ENCODE measurements at regions not wholly inside any gene's neighbourhood (a gene's known extent, or its start where the extent isn't known, plus 50 kb on each side); places are given as distances from the start of the nearest gene placed in this dataset.

DNA sequence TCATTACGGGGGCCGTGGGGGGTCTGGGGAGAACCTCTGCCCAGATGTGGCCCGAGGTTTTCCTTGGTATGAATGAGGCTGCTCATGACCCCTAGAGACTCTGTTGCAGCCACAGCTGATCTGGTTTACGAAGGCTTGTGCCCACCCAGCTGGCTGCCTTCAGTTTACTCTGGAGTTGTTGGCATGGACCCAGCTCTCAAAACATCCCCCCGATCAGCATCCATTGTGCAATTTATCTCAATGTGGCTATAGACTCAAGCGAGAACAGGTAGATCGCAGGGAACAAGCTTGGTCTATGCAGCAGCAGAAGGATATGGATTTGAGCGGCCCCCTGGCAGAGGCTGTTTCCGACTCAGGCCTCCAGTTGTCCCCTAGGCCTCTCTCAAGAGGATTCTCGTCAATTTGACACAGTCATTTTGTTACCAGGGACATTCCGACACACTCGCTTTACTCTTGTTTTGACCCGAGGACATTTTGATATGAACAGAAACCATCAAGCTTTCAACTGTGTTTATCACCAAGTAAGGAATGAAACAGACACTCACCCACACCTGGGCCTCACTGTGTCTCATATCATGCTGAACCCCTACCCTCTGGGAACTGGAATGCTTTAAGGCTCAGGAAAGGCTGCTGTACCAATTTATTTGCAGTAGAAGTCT, 161.5 kb downstream of the KATNAL1 start:
- no peak for DNase-seq (ENCODE audit: low spot score in 2 of 2, unreplicated experiment in 2 of 2)
- no peak overlapping the region for H3K27ac Mint-ChIP-seq
- H3K4me3 Mint-ChIP-seq, result no peak overlapping the region
- TF ChIP-seq, protein P1, sequence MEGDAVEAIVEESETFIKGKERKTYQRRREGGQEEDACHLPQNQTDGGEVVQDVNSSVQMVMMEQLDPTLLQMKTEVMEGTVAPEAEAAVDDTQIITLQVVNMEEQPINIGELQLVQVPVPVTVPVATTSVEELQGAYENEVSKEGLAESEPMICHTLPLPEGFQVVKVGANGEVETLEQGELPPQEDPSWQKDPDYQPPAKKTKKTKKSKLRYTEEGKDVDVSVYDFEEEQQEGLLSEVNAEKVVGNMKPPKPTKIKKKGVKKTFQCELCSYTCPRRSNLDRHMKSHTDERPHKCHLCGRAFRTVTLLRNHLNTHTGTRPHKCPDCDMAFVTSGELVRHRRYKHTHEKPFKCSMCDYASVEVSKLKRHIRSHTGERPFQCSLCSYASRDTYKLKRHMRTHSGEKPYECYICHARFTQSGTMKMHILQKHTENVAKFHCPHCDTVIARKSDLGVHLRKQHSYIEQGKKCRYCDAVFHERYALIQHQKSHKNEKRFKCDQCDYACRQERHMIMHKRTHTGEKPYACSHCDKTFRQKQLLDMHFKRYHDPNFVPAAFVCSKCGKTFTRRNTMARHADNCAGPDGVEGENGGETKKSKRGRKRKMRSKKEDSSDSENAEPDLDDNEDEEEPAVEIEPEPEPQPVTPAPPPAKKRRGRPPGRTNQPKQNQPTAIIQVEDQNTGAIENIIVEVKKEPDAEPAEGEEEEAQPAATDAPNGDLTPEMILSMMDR (IDR thresholded peaks at IDR 0.05; ENCODE audit: unreplicated experiment), result no peak
- H3K27me3 Mint-ChIP-seq (ENCODE audit: low read depth), result no peaks in the 10 kb centered on the region
- H3K4me1 Mint-ChIP-seq, result peaks cover 30% of the 10 kb centered on the region
- no peaks in the 10 kb centered on the region for H3K9me3 Mint-ChIP-seq
- no peaks in the 10 kb centered on the region for H3K36me3 Mint-ChIP-seq

DNA sequence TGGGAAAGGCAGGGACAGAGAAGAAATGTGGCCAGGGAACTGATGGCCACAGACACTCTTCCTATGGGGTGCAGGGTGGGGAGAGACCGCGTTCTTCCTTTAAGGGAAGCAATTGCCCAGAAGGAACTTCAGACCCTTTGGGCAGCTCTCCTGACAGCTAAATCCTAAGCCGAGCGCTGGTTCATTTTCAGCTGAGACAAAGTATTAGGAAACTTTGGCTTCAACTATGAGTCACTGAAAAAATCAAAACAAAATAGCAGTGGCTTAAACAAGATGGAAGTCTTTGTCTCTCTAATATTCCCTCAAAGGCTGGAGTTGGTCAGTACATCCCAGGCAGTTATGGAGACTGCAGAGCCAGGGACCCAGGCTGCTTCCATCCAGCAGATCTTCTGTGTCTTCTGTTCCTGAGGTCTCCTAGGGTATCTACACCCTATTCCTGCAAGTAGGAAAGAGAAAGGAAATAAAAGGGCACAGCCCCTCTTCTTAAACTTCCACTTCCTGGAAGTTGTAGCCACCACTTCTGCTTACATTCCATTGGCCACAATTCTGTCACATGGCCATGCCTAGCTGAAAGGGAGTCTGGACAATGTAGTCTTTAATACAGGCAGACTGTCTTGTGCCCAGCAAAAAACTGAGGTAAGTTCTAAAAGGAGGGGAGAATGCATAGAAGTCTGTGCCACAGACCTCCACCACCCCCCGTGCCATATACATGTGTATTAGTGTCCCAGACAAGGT, 163.5 kb downstream of the KATNAL1 start:
- no peaks in the 10 kb centered on the region for H3K9me3 Mint-ChIP-seq
- peaks cover 30% of the 10 kb centered on the region for H3K4me1 Mint-ChIP-seq
- no peaks in the 10 kb centered on the region for H3K36me3 Mint-ChIP-seq
- no peaks in the 10 kb centered on the region for H3K27me3 Mint-ChIP-seq (ENCODE audit: low read depth)
- H3K27ac Mint-ChIP-seq, result peak overlapping the region; percentile 56
- no peak overlapping the region for H3K4me3 Mint-ChIP-seq
- TF ChIP-seq, protein P1 (IDR thresholded peaks at IDR 0.05; ENCODE audit: unreplicated experiment), result no peak
- no peak for DNase-seq (ENCODE audit: low spot score in 2 of 2, unreplicated experiment in 2 of 2)

DNA sequence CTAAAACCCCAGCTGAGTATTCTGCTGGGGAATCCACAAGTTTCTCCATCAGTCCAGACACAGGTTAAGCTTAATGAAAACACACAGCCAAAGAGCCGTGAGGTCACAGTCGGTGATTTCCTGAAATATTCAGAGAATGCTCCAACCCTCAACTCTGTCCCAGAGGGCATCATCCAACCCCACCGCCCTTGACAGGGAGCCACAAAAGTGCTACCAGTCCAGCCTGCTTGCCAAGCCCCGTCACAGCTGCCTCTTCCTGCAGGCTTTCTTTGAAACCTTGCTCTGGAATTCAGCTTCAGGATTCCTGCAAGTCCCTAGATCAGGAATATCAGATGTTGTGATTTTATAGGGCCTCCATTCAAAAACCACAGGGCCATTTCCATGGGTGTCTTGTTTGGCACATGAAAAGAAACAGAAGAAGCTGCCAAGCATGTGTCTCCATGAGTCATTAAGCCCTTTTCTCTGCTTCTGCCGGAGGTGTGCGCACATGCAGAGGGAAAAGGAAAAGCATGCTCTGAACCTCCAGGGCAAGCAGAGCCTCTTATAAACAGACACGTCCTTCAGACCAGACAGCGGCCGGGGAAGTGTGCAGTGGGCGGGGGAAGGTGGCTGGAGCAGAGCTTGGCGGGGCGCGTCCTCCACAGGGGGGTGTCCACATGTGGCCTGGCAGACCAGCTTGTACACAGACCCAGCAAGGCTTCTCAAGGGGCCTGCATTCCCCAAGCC, 164.7 kb downstream of the KATNAL1 start:
- peak in 1 of 2 experiments; percentile 52 for DNase-seq (ENCODE audit: low spot score in 2 of 2, unreplicated experiment in 2 of 2)
- TF ChIP-seq, protein P1 (IDR thresholded peaks at IDR 0.05; ENCODE audit: unreplicated experiment), result no peak
- H3K9me3 Mint-ChIP-seq, result no peaks in the 10 kb centered on the region
- no peaks in the 10 kb centered on the region for H3K36me3 Mint-ChIP-seq
- H3K27me3 Mint-ChIP-seq (ENCODE audit: low read depth), result no peaks in the 10 kb centered on the region
- H3K4me1 Mint-ChIP-seq, result peaks cover 30% of the 10 kb centered on the region
- peak overlapping the region; percentile 74 for H3K27ac Mint-ChIP-seq
- no peak overlapping the region for H3K4me3 Mint-ChIP-seq

DNA sequence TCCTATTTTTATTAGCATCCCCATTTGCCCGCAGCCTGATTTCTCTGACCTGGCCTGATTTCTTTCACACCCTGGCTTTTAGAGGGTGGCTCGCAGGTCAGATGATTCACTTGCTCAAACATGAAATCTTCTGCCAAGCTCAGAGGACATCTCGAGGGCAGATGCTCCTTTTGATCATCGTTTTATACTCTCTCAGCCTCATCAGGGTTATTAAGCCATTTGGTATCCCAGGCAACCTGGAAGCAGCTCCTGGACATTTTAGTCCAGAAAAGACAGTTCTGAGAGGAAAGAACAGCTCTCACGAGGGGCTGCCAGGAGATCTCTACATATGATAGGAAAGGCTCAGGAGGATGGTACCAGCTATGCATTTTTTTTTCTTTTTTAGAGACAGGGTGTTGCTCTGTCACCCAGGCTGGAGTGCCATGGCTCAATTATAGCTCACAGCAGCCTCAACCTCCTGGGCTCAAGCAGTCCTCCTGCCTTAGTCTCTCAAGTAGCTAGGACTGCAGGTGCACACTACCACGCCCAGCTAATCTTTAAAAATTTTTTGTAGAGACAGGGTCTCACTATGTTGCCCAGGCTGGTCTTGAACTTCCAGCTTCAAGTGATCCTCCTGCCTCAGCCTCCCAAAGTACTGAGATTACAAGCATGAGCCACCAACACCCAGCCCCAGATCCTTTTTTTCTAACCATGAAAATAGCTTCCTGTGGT, 165.4 kb downstream of the KATNAL1 start:
- no peaks in the 10 kb centered on the region for H3K36me3 Mint-ChIP-seq
- no peak overlapping the region for H3K4me3 Mint-ChIP-seq
- TF ChIP-seq, protein P1 (IDR thresholded peaks at IDR 0.05; ENCODE audit: unreplicated experiment), result no peak
- no peaks in the 10 kb centered on the region for H3K9me3 Mint-ChIP-seq
- H3K4me1 Mint-ChIP-seq, result peaks cover 26% of the 10 kb centered on the region
- peak overlapping the region; percentile 74 for H3K27ac Mint-ChIP-seq
- H3K27me3 Mint-ChIP-seq (ENCODE audit: low read depth), result no peaks in the 10 kb centered on the region
- no peak for DNase-seq (ENCODE audit: low spot score in 2 of 2, unreplicated experiment in 2 of 2)

DNA sequence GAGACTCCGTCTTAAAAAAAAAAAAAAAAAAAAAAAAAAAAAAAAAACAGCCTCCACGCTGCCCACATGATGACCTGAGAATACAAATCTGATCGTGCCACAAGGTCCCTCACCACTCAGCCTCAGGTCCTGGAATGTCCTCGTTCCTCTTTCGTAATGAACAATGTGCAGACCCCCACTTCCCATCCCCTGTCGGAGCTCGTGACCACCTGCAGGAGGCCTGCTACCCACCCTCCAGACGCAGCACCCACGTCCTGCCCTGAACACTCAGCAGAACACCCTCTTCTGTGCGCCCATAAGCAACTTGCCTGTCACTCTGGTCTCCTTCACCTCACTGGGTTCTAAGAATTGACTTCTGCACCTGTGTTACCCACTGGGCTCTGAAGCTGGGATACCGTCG, 166.4 kb downstream of the KATNAL1 start:
- Mint-ChIP-seq H3K27me3 (ENCODE audit: low read depth) (no peaks in the 10 kb centered on the region), H3K4me3 (no peak overlapping the region), H3K27ac (no peak overlapping the region), H3K36me3 (no peaks in the 10 kb centered on the region), H3K4me1 (peaks cover 20% of the 10 kb centered on the region), H3K9me3 (no peaks in the 10 kb centered on the region)
- TF ChIP-seq, protein P1 (IDR thresholded peaks at IDR 0.05; ENCODE audit: unreplicated experiment), result no peak
- DNase-seq (ENCODE audit: low spot score in 2 of 2, unreplicated experiment in 2 of 2), result no peak
